T-helper 1 cell treated with Interleukin-12 subunit alpha and Interleukin-12 subunit beta and Interleukin-4 antibody, amounts not matched to agents 30 ng/mL and 1 ng/mL, for 36 hours (primary cell): ENCODE measurements at regions not wholly inside any gene's neighbourhood (a gene's known extent, or its start where the extent isn't known, plus 50 kb on each side); places are given as distances from the start of the nearest gene placed in this dataset.
"Not testable (repeated sequence)": the region's sequence is repeated elsewhere in the genome, so short reads cannot be mapped to it uniquely, and the experiment has no call there.

Experiments
- intact Hi-C: fragments of 100-400 bp; cut with micrococcal nuclease; formaldehyde crosslinking; loops from one replicate; pipeline ENCODE4 v1.15.1; 2024

GRCh38 chrX:4708970-4709760 is 995.7 kb upstream of the PRKX start:
- intact Hi-C loops, result no loop called here

- intact Hi-C loops, result no loop called here
Measured at GRCh38 chrX:4706961-4707360, 993.5 kb upstream of the PRKX start.

- intact Hi-C loops, result no loop called here
Measured at GRCh38 chrX:4690521-4690920, 977.1 kb upstream of the PRKX start.

- intact Hi-C loops, result no loop called here
Measured at GRCh38 chrX:4682636-4683035, 969.2 kb upstream of the PRKX start.

GRCh38 chrX:4675686-4676300 is 962.3 kb upstream of the PRKX start:
- intact Hi-C loops, result no loop called here

GRCh38 chrX:4674028-4674782 is 960.8 kb upstream of the PRKX start:
- intact Hi-C loops, result no loop called here

- intact Hi-C loops, result no loop called here
Measured at GRCh38 chrX:4671344-4671743, 957.9 kb upstream of the PRKX start.

- intact Hi-C loops, result no loop called here
Measured at GRCh38 chrX:4670606-4671005, 957.2 kb upstream of the PRKX start.

- intact Hi-C loops, result no loop called here
Measured at GRCh38 chrX:4668802-4669536, 955.5 kb upstream of the PRKX start.

GRCh38 chrX:4663085-4663484 is 949.6 kb upstream of the PRKX start:
- intact Hi-C loops, result no loop called here

GRCh38 chrX:4661771-4662170 is 948.3 kb upstream of the PRKX start:
- intact Hi-C loops, result no loop called here

GRCh38 chrX:4656419-4656818 is 943.0 kb upstream of the PRKX start:
- intact Hi-C loops, result no loop called here

GRCh38 chrX:4655743-4656142 is 942.3 kb upstream of the PRKX start:
- intact Hi-C loops, result no loop called here

GRCh38 chrX:4642114-4642513 is 928.7 kb upstream of the PRKX start:
- intact Hi-C loops, result no loop called here

- intact Hi-C loops, result no loop called here
Measured at GRCh38 chrX:4638036-4638435, 924.6 kb upstream of the PRKX start.

- intact Hi-C loops, result no loop called here
Measured at GRCh38 chrX:4627414-4627813, 914.0 kb upstream of the PRKX start.

GRCh38 chrX:4622486-4623167 is 909.2 kb upstream of the PRKX start:
- intact Hi-C loops, result no loop called here

- intact Hi-C loops, result not testable (repeated sequence)
Measured at GRCh38 chrX:4613651-4614050, 900.2 kb upstream of the PRKX start.

- intact Hi-C loops, result no loop called here
Measured at GRCh38 chrX:4588893-4589292, 875.4 kb upstream of the PRKX start.

- intact Hi-C loops, result no loop called here
Measured at GRCh38 chrX:4588466-4588865, 875.0 kb upstream of the PRKX start.

GRCh38 chrX:4588056-4588455 is 874.6 kb upstream of the PRKX start:
- intact Hi-C loops, result no loop called here
